LHCN-M2 (cell line): ENCODE measurements at regions not wholly inside any gene's neighbourhood (a gene's known extent, or its start where the extent isn't known, plus 50 kb on each side); places are given as distances from the start of the nearest gene placed in this dataset.
"Not testable (repeated sequence)": the region's sequence is repeated elsewhere in the genome, so short reads cannot be mapped to it uniquely, and the experiment has no call there.

Source experiments
- DNase-seq: peaks from one replicate; pipeline ENCODE4 v3.0.0-alpha.2; 2012; ENCODE audit warnings: low read depth

DNA sequence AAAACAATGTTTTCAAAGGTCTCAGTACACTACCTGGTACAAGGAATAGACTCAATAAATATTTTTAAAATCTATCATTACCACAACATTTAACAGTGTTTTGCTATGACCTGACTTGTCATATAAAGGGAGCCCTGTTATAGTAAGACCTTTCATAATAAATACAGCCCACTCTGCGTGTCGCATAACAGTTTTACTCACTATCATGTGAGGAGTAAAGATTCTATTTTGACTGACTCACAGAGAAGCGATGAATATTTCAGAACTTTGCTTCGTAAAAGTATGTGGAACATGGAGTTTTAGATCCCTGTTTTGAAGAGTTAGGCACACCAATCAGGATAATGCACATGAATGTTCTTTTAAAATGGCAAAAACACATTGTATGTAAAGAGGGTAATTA is 531.2 kb downstream of the KCNA4 start:
- peak; percentile 43 for DNase-seq

DNA sequence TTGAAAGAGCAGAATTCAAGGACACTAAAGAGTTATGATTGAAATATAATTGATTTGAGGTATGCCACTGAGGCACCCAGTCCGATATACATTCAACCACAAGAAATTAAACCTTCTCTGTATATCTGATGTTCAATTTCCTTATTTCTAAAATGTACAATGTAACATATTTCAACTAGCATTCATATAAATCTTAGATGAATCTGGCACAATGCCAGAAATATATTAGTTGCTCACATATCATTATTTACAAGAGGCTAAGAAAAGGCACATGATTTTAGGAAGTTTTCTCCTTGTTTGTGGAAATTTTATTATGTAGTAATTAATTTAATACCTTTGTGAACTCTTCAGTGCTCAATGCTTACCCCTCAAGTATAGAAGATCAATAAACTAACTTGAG is 532.3 kb downstream of the KCNA4 start:
- DNase-seq = no peak

DNA sequence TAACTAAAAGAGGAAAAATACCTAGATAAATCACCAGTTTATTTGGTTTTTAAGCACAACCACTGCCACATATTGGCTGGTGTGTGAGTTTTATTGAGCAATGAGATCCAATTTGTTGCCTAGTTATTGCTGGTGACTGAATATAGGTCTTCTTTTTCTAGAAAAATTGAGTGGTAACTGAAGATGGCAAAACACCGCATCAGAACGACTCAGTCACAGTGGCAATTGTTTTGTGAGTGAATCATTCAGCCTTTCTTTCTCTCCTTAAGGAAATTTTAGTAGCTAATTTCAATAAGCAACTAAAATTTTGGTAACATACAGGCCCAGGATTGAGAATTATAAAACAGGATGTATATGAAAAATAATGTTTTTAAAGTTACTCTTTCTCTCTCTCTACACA is 533.0 kb downstream of the KCNA4 start:
- peak; percentile 46 for DNase-seq

DNA sequence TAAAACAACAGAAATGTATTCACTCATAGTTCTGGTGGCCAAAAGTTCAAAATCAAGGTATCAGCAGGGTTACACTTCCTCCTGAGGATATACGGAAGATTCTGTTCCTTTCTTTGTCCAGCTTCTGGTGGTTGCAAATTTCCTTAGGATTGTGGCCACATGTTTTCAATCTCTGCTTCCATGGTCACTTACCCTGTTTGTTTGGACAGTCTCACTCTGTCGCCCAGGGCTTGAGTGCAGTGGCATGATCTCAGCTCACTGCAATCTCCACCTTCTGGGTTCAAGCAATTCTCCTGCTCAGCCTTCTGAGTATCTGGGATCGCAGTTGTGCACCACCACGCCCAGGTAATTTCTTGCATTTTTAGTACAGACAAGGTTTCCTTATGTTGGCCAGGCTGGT is 534.3 kb downstream of the KCNA4 start:
- DNase-seq = no peak

DNA sequence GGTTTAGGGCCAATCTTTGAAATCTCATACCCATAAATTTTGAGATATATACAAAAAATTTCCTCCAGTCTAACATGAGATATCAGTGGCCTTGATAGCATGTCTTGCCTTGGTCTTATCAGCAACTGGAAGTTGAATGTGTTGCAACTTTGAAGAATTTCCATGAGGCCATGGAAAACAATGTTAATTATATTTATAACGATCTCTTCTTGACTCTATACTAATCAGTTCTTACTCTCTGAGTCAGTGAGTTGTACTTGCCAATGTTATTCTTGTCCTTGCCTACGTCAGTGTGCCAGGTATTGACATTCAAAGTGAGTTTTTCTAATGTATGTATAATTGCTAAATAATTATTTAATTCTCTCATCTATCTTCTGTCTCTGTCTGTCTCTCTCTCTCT is 535.1 kb downstream of the KCNA4 start:
- DNase-seq = no peak

DNA sequence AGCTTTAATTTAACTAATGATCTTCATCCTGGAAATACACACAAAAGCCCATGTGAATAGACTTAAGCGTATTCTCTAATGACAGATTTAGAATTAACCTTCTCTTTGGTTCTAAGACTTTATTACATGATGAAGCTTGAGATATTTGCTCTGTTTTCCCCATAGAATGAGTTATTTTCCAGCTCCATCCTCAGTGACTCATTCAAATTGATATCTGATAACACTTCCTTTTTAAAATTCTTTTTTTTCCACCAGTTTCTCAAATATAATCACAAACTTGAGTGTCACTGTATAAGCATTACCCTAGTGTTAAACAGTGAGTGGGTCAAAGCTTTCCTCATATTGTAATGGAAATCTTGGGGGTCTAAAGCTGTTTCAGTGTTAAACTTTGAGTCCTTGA is 535.8 kb downstream of the KCNA4 start:
- no peak for DNase-seq

DNA sequence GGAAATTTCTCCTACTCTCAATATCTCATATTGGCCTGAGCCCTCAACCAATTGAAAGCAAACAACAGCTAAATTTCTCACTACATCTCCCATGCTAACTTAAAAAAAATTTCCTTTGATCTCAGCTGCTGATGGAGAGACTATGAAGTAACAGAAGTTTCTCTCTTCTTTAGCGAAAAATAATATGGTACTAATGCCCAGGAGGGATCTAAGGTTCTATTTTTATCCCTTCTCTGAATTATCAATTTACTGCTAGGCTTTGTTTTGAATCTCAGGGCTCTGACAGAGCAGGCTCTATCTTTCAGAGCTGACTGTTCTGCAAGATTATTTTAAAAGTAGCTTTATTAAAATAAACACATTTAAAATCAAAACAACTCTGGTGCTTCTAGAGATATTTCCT is 558.6 kb downstream of the KCNA4 start:
- DNase-seq = no peak

DNA sequence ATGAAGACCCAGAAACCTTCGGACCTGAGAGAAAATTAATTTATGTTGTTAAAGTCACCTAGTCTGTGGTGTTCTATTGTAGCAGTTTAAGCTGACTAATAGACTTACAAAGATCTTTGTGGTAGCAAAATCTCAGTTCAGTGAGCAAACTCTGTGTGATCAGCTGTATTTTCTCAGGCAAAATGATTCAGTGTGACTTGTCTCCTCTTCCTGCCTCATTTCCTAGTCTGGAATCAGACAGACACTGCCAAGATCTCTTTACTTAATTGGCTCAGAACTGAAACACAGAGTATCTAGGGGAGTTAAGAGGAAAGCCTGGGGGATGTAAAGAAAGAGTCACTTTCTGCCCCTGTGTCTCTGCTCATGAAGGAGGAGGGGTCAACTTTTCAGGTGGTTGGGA is 564.7 kb downstream of the KCNA4 start:
- DNase-seq = peak; percentile 90

DNA sequence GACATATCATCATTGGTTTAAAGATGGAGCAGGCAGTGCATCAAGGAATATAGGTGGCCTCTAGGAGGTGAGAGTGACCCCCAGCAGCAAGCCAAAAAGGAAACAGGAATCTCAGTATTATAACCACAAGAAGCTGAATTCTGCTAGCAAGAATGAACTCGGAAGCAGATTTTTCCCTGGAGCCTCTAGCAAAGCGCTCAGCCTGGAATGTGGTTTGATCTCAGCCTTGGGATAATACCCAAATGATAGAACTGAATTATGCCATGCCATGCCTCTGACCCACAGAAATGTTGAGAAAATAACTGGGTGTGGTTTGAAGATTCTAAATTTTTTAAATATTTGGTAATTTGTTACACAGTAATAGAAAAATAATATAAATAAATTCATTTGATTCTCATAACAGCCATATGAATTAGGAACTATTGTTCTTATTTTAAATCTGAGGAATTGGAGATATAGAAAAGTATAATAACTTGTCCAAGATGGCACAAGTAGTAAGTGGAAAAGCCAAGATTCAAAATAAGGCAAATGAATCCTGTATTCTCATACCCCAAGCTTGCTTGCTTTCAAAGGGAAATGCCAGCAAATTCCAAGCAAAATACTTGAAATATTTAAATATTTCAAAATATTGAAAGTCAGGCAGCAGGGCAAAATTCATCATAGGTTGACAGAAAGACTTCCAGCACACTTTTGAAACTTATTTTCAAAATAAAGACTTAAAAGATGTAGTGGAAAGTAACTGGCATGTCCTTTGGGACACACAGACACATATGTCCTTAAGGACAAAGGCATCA is 567.4 kb downstream of the KCNA4 start:
- DNase-seq = peak; percentile 53

DNA sequence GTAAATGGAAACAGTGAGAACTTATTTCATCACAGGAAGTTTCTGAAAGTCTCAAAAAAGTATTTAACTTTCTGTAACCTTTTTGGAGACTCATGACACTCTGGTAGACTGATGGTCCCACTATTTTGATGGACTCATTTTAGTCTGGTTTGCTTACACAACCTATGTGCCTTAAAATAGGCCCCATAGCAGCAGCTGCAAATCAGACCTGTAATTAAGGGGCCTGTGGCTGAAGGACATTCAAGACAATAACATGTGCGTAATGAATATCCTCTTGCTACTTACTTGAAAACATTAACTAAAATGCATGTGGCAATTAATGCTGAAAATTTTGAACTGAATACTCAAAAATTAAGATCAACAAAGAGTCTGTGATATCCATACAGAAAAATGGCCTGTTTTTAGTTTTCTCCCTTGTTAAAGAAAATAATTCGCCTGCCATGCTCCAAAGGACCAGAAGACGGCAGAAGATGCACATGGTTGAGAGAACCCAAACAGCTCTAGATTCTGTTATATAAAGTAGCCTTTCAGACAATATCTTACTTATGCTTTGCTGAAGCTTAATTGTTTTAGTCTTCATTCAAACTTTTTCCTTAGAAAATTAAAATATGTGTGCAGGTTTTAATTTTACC is 568.5 kb downstream of the KCNA4 start:
- peak; percentile 51 for DNase-seq

DNA sequence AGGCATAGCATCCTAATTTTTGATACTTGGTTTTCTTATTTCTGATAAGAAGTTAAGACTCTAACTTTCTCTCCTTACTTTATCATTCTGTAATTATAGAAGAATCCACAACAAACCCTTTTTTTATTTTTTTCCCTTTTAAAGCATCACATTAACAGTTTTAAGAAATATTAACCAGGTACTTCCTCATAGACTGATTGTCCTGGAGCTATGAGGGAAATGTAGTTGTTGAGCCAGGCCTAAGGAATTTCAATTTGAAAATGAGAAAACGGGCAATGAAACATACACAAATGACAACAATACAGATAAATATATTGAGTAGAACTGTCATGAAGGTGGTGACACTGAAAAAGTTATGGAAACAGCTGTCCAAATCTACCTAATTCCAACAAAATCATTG is 569.0 kb downstream of the KCNA4 start:
- DNase-seq = no peak

DNA sequence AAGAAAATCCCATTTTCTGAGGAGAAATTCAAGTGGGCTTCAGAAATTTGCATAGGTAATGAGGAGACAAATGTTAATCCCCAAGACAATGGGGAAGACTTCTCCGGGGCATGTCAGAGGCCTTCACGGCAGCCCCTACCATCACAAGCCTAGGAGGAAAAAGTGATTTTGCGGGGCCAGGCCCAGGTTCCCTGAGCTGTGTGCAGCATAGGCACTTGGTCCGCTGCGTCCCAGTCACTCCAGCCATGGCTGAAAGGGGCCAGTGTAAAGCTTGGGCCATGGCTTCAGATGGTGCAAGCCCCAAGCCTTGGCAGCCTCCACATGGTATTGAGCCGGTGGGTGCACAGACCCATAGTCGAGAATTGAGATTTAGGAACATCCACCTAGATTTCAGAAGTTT is 570.7 kb downstream of the KCNA4 start:
- no peak for DNase-seq

DNA sequence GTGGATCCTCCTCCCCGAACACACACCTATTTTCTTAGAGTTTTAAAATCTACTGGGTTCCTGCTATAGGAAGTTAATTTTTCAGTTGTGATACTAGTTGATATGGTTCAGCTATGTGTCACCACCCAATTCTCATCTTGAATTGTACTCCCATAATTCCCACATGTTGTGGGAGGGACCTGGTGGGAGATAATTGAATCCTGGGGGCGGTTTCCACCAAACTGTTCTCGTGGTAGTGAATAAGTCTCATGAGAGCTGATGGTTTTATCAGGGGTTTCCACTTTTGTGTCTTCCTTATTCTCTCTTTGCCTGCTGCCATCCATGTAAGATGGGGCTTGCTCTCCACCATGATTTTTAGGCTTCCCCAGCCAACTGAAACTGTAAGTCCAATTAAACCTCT is 571.6 kb downstream of the KCNA4 start:
- DNase-seq = not testable (repeated sequence)

DNA sequence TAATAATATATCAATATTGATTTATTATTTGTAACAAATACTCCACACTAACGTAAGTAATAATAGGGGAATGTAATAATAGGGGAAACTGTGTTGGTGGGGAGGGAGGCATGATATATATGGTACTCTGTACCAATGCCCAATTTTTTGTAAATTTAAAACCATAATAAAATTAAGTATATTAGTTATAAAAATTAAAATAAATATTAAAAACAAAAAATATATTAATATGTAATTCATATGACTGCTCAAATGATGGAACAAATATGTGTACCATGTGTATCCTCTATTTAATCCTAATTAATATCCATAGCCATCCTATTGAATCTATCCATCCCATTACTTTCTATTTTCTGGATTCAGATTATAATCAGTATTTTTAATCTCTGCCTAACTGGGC is 578.0 kb downstream of the KCNA4 start:
- no peak for DNase-seq

DNA sequence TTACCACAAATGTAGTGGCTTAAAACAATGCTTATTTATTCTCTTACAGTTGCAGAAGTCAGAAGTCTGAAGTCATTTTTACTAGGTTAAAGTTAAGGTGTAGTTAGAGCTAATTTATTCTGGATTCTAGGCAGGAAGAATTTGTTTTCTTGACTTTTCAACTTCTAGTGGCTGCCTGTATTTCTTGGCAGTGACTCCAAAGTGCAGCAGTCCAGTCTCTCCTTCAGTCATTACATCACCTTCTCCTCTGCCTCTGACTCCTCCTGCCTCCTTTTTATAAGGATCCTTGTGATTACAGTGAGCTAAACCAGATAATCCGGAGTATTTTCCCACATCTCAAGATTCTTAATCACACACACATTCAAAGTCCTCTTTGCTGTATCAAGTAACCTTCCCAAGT is 581.4 kb downstream of the KCNA4 start:
- DNase-seq = no peak

DNA sequence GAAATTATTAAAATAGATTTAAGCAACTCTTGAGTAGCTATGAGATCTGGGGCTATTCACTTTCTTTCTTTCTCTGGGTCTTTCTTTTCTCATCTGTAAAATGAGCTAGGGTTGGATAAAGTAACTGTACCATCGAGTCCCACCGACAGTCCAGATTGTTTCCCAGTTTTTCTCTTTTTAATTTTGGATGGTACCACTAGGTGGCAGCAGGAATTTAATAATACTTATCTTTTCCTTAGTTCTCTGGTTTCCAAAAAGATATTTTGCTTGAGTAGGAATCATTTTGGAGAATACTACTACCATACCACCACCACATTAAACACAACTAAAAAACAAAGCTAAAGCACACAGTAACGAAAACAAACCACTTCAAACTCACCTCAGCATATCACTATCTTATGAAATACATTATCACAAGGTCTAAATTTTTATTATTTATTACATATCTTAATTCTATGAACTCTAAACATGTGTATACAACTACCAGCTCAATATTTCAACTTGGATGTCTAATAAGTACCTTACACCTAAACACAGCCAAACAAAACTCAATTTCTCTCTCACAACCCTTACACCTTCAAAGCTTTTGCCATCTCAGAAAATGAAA is 584.0 kb downstream of the KCNA4 start:
- peak; percentile 34 for DNase-seq

DNA sequence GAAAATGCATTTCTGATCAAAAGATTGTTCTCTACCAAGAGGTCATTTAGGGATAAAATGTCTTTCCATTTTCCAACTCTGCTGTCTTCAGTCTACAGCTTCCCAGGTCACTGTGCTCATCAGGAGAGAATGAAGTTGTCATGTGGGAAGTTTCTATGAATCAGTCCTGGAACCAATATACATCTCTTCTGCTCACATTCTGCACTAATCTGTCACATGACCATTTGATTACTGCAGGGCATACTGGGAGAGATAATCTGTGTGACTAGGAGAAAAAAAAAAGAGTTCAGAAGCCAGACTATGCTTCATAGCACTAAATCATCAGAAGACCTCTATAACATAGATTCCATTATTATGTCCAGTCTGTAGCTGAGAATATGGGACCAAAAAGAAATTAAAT is 611.5 kb downstream of the KCNA4 start:
- DNase-seq = peak; percentile 1

DNA sequence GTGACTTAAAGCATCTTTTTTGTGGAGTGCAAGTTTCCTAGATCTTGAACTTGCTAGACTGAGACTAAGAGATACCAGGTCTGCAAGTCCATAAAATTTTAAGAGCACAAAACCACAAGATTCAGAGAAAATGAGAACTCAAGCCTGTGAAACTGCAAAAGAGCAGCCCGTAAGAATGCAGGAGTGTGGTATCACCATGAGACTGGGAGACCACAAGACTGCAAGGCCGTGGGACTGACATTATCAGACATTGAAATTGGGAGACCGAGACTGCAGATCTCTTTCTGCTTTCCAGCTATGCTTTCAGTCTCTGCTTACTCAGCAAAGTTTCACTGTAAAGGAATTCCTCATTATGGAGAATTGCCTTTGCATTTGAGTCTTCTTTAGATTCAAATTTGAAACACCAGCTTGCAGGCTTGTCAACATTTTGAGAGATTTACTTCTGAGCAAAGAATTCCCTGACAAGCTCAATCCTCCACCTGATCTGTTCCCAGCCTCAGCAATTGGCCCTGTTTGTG is 621.2 kb downstream of the KCNA4 start:
- DNase-seq = no peak

DNA sequence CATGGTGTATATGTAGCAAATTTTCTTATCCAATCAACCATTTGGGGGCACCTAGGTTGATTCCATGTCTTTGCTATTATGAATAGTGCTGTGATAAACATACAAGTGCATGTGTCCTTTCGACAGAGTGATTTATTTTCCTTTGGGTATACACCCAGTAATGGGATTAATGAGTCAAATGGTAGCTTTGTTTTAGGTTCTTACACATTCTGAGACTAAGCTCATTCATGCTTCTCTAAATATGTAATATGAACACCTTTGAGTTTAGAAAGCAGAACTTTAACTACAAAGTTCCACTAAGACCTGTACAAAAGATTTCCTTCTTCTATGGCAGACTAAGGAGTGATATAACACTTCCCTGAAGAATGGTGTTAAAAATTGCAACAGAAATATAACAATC is 627.0 kb downstream of the KCNA4 start:
- no peak for DNase-seq

DNA sequence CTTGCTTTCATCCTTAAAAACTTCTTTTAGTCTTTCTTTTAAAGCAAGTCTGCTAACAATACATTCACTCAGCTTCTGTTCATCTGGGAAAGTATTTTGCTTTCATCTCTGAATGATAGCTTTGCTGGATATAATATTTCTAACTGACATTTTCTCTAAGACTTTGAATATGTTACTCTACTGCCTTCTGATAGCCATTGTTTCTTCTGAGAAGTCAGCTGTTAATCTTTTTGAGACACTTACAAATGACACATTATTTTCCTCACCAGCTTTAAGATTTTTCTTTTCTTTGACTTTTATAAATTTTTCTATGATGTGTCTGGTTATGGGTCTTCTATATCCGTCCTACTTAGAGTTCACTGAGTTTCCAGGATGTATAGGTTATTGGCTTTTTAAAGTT is 643.1 kb downstream of the KCNA4 start:
- DNase-seq = no peak

DNA sequence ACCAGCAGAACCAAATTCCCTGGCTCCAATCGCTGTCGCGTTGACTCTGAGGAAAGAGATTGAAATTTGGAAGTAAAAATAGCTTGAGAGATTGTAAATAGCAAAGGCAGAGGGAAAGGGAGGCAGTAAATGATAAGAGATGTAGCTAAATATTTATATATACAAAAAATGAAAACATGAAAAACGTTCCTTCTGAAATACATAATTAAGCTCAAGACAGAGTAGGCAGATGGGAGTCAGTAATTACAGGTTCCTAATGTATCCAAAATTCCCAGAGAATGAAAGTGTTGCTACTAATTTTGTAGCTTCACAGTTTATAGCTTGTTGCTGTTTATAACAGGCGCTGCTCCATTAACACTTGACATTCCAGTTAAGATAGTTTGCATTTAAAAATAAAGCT is 648.7 kb downstream of the KCNA4 start:
- no peak for DNase-seq

DNA sequence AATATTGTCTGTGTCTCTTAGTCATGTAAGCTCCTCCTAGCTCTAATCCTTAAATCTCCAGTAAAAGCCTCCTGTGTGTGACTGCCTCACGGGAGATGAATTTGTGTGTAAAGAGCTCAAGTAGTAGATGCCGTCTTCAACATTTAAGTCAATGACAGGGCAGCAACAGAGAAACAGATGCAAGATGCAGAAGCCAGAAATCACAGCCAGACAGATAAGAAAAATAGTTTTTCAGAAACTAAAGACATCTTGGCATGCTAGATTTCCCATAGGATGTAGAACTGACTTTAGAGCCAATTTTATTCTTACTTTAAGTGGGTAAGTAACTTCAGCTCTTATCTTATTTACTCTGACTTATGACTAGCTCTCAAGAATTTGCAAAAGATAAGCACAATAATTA is 652.8 kb downstream of the KCNA4 start:
- DNase-seq = no peak

DNA sequence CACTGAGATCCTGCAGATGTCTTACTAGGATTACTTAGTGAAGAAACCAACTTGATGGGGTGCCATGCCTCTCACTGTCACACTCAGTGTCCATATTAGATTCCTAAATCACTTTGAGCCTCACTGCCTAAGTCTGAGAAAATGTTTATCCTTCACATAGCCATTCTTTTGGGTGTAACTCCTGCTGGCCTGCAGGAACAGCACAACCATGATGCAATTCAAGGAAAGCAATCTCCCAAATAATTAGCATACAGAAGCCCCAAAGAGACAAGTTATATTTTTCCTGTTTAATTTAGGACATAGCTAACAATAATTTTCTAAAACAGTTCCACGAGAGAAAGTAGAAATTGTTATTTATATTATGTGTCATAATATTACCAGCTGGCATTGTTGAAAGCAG is 655.5 kb downstream of the KCNA4 start:
- no peak for DNase-seq
